Liver (tissue), 8 donors: ENCODE measurements at regions not wholly inside any gene's neighbourhood (a gene's known extent, or its start where the extent isn't known, plus 50 kb on each side); places are given as distances from the start of the nearest gene placed in this dataset.

Experiments
- DNase-seq: peaks from one replicate; pipeline ENCODE4 v3.0.0-alpha.2; 2017; ENCODE audit warnings: low spot score
- H3K27ac ChIP-seq, 2 donors: one replicate each; pipeline ENCODE4 v1.7.0; 2013; ENCODE audit warnings: inconsistent platforms in 2 of 2, low read length in 2 of 2, control low read depth in 1 of 2, low read depth in 1 of 2, mild to moderate bottlenecking in 1 of 2
- H3K27me3 ChIP-seq, 4 donors: one replicate each; pipeline versions ENCODE4 v1.6.1 to v1.7.0; 2013; ENCODE audit warnings: low read length in 3 of 4, inconsistent platforms in 1 of 4, mild to moderate bottlenecking in 1 of 4, moderate library complexity in 1 of 4; ENCODE audit not compliant: control insufficient read depth in 4 of 4, insufficient read depth in 4 of 4
- H3K36me3 ChIP-seq, 4 donors: one replicate each; pipeline versions ENCODE4 v1.6.1 to v1.7.0; 2013; ENCODE audit warnings: low read length in 3 of 4, mild to moderate bottlenecking in 3 of 4, low read depth in 1 of 4, moderate library complexity in 1 of 4; ENCODE audit not compliant: control insufficient read depth in 4 of 4, insufficient read depth in 3 of 4
- H3K4me1 ChIP-seq, 4 donors: one replicate each; pipeline versions ENCODE4 v1.6.1 to v1.7.0; 2013; ENCODE audit warnings: low read length in 3 of 4, mild to moderate bottlenecking in 3 of 4, moderate library complexity in 1 of 4; ENCODE audit not compliant: control insufficient read depth in 4 of 4, insufficient read depth in 4 of 4
- H3K4me3 ChIP-seq, 3 donors: one replicate each; pipeline versions ENCODE4 v1.6.1 to v1.7.0; 2013; ENCODE audit warnings: low read length in 3 of 3, control low read depth in 1 of 3, low read depth in 1 of 3, mild to moderate bottlenecking in 1 of 3
- H3K9ac ChIP-seq, 2 donors: one replicate each; pipeline ENCODE4 v1.7.0; 2013; ENCODE audit warnings: low read length in 2 of 2, mild to moderate bottlenecking in 2 of 2, moderate library complexity in 2 of 2, control low read depth in 1 of 2, low read depth in 1 of 2
- H3K9me3 ChIP-seq, 4 donors: one replicate each; pipeline versions ENCODE4 v1.6.1 to v1.7.0; 2013; ENCODE audit warnings: low read length in 3 of 4; ENCODE audit not compliant: control insufficient read depth in 4 of 4
- ATF3 ChIP-seq: IDR thresholded peaks from 2 replicates; pipeline ENCODE4 v1.6.1; 2016; ENCODE audit warnings: antibody characterized with exemption
- CTCF ChIP-seq: fragments of 150-350 bp; IDR thresholded peaks from 2 replicates; pipeline ENCODE4 v1.5.1; 2017; ENCODE audit warnings: improper control_type of control experiment, low read depth, low read length; ENCODE audit not compliant: missing input control
- EGR1 ChIP-seq, 2 donors: IDR thresholded peaks; 2 replicates each; pipeline ENCODE4 v1.6.1; 2016 to 2018; ENCODE audit warnings: antibody characterized with exemption in 2 of 2, low read depth in 2 of 2
- FOXA2 ChIP-seq: IDR thresholded peaks from 2 replicates; pipeline ENCODE4 v1.6.1; 2016; ENCODE audit warnings: antibody characterized with exemption
- GABPA ChIP-seq, 2 donors: IDR thresholded peaks in 1 of 2; conservative IDR thresholded peaks in 1 of 2; 2 replicates each; pipeline ENCODE4 v1.6.1; 2016; ENCODE audit warnings: antibody characterized with exemption in 2 of 2, mild to moderate bottlenecking in 1 of 2, moderate library complexity in 1 of 2
- HNF4A ChIP-seq, 2 donors: conservative IDR thresholded peaks; 2 replicates each; pipeline ENCODE4 v1.6.1; 2016; ENCODE audit warnings: antibody characterized with exemption in 2 of 2, mild to moderate bottlenecking in 2 of 2
- HNF4G ChIP-seq: IDR thresholded peaks from 2 replicates; pipeline ENCODE4 v1.6.1; 2016; ENCODE audit warnings: antibody characterized with exemption
- JUND ChIP-seq, 2 donors: IDR thresholded peaks; 2 replicates each; pipeline ENCODE4 v1.6.1; 2016; ENCODE audit warnings: antibody characterized with exemption in 2 of 2
- MAX ChIP-seq: IDR thresholded peaks from 2 replicates; pipeline ENCODE4 v1.6.1; 2016; ENCODE audit warnings: antibody characterized with exemption
- NR2F2 ChIP-seq: IDR thresholded peaks from 2 replicates; pipeline ENCODE4 v1.6.1; 2016; ENCODE audit warnings: antibody characterized with exemption
- RAD21 ChIP-seq, 2 donors: IDR thresholded peaks; 2 replicates each; pipeline ENCODE4 v1.6.1; 2016; ENCODE audit warnings: antibody characterized with exemption in 2 of 2, mild to moderate bottlenecking in 2 of 2
- REST ChIP-seq: IDR thresholded peaks from 2 replicates; pipeline ENCODE4 v1.6.1; 2016; ENCODE audit warnings: antibody characterized with exemption, mild to moderate bottlenecking
- RXRA ChIP-seq, 2 donors: IDR thresholded peaks; 2 replicates each; pipeline ENCODE4 v1.6.1; 2017 to 2018; ENCODE audit warnings: antibody characterized with exemption in 2 of 2, mild to moderate bottlenecking in 1 of 2
- SP1 ChIP-seq: IDR thresholded peaks from 2 replicates; pipeline ENCODE4 v1.6.1; 2018; ENCODE audit warnings: antibody characterized with exemption, mild to moderate bottlenecking
- TAF1 ChIP-seq: conservative IDR thresholded peaks from 2 replicates; pipeline ENCODE4 v1.6.1; 2016; ENCODE audit warnings: antibody characterized with exemption, mild to moderate bottlenecking
- YY1 ChIP-seq: IDR thresholded peaks from 2 replicates; pipeline ENCODE4 v1.6.1; 2016; ENCODE audit warnings: antibody characterized with exemption, mild to moderate bottlenecking
- WGBS: extraction: QIAGEN DNeasy Blood & Tissue Kit; methylation state at CpG from one replicate; pipeline ENCODE4 v1.1.7; 2013; 5-methylcytosine and 5-hydroxymethylcytosine counted together
- donor health status: healthy.
- donor health status: healthy.
- donor health status: healthy.
- donor health status: healthy.
- donor health status: healthy.

- WGBS, result 82% methylated on average over 3 of the region's 3 CpGs
- H3K9me3 ChIP-seq, result no peaks in the 10 kb centered on the region
- no peaks in the 10 kb centered on the region for H3K36me3 ChIP-seq
- no peaks in the 10 kb centered on the region for H3K4me1 ChIP-seq
- TF ChIP-seq FOXA2 (no peak), TAF1 (no peak), SP1 (no peak), YY1 (no peak), CTCF (no peak), RAD21 (IDR thresholded peaks at IDR 0.05) (no peak), HNF4A (conservative IDR thresholded peaks at IDR 0.05) (no peak), HNF4G (no peak), MAX (no peak), ATF3 (no peak), RXRA (IDR thresholded peaks at IDR 0.05) (no peak), EGR1 (IDR thresholded peaks at IDR 0.05; ENCODE audit: low read depth in 2 of 2) (no peak), REST (no peak)
- DNase-seq, result no peak
- H3K27me3 ChIP-seq, result no peaks in the 10 kb centered on the region
- H3K9ac ChIP-seq, result no peak overlapping the region
- no peak overlapping the region for H3K4me3 ChIP-seq
- H3K27ac ChIP-seq, result no peak overlapping the region
These were observed 159.1 kb downstream of the CHRM3 start for GRCh38 chr1:239545466-239545865.

GRCh38 chr1:239547987-239548386 is 161.6 kb downstream of the CHRM3 start:
- TF ChIP-seq GABPA (IDR thresholded peaks at IDR 0.05 in 1 of 2, conservative IDR thresholded peaks at IDR 0.05 in 1 of 2), result no peak
- TF ChIP-seq RXRA (IDR thresholded peaks at IDR 0.05), result no peak
- TF ChIP-seq SP1, result no peak
- TF ChIP-seq HNF4A (conservative IDR thresholded peaks at IDR 0.05), result no peak
- TF ChIP-seq EGR1 (IDR thresholded peaks at IDR 0.05; ENCODE audit: low read depth in 2 of 2), result no peak
- TF ChIP-seq MAX, result no peak
- no peak for TF ChIP-seq YY1
- TF ChIP-seq ATF3, result no peak
- no peak for TF ChIP-seq HNF4G
- no peak for TF ChIP-seq NR2F2
- no peak for TF ChIP-seq JUND (IDR thresholded peaks at IDR 0.05)
- no peak for TF ChIP-seq CTCF
- TF ChIP-seq TAF1, result no peak
- TF ChIP-seq REST, result no peak
- no peak for TF ChIP-seq FOXA2
- Histone ChIP-seq H3K27ac (no peak overlapping the region), H3K9me3 (no peaks in the 10 kb centered on the region), H3K4me3 (no peak overlapping the region), H3K27me3 (no peaks in the 10 kb centered on the region), H3K4me1 (no peaks in the 10 kb centered on the region), H3K36me3 (no peaks in the 10 kb centered on the region), H3K9ac (no peak overlapping the region)
- 59% methylated on average over 2 of the region's 2 CpGs for WGBS
- DNase-seq, result no peak
